HG03108 (cell line): ENCODE measurements at regions not wholly inside any gene's neighbourhood (a gene's known extent, or its start where the extent isn't known, plus 50 kb on each side); places are given as distances from the start of the nearest gene placed in this dataset.

Source experiments
- ATAC-seq: cut with Tn5 transposase; IDR thresholded peaks from one replicate; pipeline ENCODE4 v1.9.1; 2021; ENCODE audit warnings: moderate library complexity; ENCODE audit not compliant: unreplicated experiment

DNA sequence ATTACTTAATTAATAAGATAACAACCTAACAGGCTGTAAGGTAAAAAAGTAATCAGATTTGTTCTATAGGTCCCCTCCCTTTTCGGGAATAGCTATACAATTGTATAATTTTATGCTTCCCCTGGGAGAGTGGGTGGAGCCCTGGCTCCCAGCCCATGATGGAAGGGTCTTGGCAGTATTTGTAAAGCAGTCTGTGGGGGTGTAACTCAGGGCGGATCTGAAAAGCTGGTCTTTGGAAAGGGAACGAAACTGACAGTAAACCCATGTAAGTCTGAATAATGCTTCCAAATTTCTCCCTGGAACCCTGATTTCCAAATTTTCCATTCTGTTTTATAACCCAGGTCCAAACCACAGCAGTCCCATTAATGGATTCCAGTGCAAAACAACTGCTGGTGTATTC is 110.4 kb downstream of the DAD1 start:
- ATAC-seq: no peak

DNA sequence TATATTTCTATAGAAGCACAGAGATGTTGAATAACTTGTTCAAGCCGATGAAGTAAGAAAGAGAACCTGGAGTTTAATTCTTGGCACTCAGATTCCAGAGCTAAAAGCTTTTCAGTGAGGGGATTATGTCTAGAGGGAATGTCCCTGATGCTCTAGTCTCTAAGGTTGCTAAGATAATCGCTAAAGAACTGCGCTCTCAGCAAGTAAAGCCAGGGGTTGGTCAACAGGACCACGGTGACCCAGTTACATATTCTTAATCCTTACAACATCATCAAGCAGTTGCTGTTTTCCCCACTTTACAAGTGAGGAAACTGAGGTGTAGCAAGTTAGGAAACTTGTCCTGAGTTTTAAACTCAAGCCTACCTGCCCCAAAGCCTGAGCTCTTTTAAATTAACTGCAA is 110.8 kb downstream of the DAD1 start:
- ATAC-seq: no peak

DNA sequence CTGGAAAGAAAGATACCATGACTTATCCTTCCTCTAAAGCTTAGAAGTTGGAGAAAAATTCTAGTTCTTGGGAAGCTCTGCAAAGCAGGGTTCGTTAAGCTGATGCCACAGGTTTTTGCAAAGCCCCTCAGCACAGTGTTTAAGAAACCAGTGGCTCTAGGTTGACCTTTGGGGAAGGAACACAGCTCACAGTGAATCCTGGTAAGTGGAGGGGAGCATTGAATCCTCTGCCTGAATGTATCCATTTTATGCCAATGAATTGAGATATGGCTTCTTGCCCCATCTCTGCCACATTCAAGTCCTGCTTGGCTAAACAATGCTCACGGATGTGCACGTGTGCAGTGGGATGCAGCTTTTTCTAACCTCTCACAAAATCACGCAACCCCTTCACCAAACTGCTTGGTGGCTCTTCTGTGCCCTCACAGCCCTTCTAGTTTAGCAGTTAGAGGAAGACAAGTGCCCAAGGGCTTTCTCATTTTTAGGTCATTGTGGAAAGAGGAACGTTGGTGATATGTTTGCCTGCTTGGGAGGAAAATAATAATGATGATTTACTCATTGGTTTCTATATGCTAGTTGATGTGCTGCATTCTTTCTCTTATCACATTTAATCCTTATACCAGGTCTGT is 111.3 kb downstream of the DAD1 start:
- no peak for ATAC-seq

DNA sequence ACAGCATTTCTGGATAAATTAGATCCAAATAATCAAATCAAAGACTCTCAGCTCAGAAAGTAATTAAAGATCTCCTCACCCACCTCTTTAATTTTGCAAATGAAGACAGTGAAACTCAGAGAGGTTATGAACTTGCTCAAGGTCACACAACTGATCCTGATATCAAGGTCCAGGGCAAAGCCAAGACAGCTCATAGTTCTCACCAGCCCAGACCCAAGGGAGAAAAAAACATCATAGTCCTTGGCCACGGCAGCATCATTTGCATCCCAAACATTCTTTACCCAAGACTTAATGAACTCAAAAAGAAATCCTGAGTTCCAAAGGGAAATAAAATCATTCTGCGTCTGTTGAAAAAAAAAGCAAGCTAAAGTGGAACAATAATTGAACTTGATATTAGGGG is 112.1 kb downstream of the DAD1 start:
- ATAC-seq: no peak

DNA sequence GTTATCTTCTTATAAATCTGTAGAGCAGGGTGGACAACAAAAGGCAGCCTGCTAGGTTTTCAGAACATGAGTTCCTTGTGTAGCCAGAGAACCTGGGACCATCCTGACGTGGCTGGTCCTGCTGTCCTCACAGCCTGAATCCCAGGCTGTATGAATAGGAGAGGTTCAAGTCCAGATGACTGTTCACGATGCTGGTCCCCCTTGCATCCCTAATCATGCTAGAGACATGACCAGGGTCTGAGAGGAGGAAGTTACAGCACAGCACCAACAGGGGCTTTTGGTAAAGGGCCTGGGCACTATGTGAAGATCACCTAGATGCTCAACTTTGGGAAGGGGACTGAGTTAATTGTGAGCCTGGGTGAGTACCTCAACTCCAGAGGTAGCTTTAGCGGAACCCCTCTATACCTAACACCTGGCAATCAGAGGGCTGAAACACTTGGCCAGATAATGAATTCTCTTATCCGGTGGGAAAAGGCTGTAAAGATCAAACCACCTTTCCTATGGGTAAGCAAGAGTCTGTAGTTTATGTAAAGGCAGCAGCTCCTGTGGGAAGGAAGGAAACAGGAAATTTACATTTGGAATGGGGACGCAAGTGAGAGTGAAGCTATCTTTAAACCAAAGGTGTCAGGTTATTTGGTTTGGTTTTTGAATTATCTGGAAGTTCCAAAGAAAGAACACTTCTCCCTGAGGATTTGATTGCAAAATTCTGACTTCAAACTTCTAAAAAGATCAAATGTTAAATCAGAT is 112.8 kb downstream of the DAD1 start:
- no peak for ATAC-seq

DNA sequence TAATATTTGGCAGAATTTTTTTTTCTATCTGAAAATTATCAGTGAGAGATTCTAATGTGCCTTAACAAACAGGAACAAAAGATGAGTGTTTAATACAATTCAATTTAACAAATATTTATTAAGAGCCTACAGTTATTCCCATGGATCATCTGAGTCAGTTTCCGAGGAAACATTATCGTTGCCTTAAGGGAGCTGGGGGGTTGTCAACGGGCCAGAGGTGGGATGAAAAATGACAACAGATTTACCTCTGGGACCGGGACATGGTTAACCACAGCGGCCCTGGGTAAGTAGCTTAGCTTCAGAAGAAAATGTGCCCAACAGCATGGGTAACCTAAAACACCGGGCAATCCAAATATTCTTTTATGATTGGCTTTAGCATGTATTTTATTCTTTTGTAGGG is 113.6 kb downstream of the DAD1 start:
- ATAC-seq: no peak

DNA sequence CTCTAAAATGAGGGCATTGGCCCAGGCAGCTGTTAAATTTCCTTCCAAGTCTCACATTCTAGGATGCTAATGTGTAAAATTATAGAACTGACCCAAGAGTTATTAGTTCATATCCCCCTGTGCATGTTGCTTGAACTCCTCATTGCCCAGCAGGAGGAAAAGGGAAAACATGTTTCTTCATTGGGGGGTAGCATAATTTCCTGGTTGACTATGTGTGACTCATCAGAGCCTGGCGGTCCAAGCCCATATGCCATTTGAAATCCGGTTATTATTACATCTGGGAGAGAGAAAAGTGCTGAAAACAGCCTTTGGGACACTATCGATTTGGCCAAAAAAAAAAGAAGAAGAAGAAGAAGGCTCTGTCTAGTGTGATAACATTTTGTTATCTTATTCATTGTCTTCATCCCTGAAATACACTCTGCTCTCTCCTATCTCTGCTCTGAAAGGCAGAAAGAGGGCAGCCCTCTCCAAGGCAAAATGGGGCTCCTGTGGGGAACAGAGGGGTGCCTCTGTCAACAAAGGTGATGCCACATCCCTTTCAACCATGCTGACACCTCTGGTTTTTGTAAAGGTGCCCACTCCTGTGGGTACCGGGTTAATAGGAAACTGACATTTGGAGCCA is 114.2 kb downstream of the DAD1 start:
- ATAC-seq: no peak

DNA sequence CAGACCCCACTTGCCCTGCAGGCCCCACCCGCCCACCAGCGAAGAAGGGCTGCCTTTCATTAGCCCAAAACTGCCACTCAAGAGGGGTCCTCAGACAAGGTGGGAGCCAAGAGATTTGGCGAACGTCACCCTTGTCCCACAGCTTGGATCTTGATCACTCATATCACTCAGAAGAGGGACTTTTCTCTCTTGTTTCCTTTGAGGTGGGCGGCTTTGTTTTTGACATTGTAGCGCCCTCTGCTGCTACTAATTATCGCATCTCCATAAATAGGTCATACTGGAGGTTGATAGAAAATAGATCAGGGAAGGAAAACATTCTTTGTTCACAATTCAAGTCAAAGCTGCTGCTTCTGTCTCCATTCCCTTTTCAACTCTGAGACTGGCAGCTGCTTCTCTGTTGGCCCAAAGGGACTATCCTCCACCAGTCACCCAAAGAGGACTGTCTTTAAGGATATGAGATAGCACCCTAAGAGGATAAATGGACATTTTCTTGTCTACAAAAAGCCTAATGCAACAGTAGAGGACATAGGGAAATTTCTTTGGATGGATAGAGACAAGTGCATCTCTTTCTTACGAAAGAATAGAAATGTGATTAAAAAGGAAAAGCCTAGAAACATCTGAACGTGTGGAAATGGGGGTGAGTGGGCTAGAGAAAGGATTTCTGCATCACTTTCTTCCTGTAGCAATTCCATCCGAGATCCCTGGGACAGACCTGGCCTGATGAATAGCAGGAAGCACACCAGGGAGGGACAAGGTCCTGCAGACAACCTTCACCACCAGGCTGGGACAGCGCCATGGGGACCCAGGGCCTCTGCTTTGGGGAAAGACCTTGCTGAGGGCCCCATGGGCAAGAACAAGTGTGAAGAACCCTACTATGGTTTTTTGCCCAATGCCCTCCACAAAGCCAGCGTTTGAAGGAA is 115.8 kb downstream of the DAD1 start:
- ATAC-seq: no peak

DNA sequence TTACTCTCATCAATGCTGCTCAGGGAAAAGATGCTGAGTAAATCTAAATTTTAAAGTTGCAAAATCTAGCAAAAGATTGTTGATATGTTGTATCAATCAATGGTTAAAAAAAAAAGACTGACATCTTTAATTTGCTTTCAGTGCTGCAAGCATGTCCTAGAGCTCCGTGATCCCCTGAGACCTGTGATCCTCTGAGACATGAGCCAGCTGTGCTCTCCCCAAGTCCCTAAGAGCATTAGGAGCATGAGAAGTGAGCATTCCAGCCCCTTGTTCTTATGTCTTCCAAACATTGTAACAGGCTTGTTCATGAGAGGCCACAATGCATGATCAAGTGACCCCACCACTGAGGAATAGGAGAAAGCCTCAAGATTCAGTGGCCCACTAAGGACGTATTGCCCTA is 116.6 kb downstream of the DAD1 start:
- ATAC-seq: no peak

DNA sequence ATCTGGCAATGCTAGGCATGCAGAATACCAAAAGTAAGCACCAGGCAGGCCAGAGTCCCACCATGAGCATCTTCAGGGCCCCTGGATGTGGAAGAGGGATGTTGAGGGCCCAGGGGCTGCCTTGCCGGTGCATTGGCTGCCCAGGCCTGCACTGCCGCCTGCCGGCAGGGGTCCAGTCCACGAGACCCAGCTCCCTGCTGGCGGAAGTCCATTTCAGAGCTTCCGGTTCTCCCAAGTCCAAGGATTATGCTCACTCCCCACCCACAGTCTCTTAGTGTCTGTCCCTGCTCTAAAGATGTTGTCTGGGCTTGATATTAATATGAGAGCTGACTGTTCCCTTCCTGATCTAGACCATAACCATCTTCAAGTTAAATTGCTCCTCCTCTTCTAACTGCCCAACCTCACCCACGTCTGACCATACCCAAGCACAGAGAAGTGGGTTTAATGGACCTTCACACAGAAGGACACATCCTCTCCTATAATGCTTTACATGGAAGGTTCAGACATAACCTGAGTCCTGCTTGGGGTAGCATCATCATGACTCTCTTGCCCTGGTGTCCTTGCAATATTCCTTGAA is 117.4 kb downstream of the DAD1 start:
- no peak for ATAC-seq

DNA sequence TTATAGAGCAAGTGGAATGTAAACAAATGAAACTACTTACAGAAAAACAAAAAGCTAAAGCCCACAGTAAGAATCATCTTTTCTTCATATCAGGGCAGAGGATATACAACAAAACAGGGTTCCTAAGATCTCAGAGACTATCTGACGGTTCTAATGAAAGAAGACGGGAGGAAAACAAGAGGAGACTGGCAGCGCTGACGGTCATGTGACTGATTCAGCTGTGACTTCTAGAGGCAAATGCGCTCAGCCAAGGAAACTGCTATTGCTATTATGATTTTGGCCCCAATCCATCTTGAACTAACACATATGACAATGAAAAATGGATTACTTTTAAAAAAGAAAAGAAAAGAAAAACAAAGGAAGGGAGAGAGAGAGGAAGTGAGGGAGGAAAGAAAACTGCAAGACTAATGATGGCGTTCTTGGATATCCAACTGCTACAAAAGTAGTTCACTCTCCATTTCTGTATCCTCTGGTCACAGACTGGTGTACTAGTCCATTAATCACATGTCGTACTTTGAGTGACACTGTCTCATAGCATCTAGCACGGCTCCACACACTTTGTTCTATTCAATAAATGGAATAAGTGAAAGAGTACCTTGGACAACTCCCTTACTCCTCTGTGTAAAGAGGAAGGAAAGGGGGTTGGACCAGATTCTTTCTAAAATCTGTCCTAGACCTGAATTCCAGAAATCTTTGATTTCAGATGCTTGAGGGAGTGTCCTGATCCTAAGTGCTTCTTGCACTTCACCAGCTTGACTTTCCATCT is 119.3 kb downstream of the DAD1 start:
- no peak for ATAC-seq

DNA sequence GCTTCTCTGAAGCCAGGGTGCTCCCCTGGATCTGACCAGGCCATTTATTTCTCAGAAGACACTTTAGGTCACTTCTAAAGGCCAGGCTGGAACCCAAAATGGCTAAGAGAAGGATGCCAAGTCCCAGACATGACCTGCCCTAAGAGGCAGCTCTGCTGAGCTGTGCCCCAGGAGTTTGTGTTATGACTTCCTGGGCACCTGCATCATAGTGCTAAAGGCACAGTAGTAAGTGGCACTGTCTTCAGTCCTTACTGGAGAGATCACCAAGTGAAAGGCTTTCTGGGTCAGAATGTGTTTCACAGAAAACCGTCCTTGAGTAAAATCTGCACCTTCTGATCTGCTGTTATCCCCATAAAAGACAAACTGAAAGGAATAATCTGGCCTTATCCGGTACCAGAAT is 120.2 kb downstream of the DAD1 start:
- ATAC-seq: no peak

DNA sequence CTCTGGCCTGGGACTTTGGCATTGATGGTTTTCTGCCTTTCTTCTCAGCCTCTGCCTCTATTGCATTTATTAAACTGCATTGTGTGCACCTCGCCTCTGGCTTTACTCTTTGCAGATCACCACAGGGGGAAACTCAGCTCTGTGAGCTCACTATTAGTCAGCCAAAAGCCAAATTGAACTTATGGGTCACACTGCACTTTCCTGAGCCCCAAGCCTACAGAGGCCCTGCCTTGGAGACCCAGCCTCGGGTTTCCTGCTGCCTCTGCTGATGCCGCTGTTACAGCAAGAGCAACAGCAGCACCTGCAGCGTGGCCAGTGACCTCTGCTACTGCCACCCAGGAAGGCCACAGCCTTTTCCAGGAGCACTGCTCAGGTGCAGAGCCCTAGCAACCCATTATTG is 122.5 kb downstream of the DAD1 start:
- peak; percentile 41 for ATAC-seq

DNA sequence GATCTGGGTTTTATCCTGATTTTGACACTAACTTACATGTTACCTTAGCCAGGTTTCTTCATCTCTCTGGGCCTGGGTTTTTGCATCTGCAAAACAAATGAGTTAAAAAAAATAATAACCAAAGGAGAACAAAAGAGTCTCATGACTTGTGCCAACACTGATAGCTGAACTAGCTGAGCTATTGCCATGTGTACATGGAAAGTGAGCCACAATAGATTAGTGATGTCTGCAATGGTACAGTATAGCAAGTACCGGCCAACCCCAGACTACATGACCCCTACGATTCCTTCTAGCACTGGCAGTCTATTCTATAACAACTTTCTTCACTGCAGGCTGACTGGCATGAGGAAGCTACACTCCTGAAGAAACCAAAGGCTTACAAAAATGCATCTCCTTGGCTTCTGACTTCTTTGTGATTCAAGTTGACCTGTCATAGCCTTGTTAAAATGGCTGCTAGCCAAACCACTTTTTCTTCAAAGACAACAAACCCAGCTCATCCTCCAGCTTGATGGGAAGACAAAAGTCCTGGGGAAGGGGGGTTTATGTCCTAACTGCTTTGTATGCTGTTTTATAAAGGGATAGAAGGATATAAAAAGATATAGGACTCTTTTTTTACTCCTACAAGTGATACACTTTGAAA is 123.7 kb downstream of the DAD1 start:
- ATAC-seq: peak; percentile 4

DNA sequence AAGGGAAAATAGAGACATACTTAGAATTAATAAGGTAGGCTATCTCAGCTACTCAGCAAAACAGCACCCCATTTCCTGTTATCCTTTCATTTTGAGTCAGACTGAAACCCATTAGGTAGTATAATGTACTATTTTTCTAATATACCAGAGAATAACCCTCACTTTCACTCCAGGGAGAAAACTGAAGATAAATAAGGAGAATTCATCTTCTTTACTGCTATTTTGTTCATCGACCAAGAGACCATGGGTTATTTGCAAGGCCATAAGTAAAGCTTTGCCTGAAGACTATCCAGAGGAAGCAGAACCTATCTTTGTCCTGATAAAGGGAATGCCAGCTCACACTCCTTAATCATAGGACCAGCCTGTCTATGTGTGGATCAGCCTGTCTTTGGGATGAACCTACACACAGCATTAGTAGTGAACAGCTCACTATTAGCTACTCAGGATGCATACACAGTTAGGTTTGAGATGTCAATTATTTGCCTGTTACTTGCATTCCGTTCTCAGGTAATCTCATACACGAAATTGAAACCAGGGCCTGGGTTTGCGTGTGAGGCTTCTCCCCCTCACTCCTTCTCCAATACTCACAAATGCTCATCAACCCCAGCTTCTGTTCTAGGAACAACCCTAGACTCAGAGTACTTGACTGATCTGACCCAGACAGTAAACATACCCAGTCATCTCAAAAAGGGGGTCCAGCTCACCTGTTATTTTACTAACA is 124.4 kb downstream of the DAD1 start:
- ATAC-seq: peak; percentile 71

DNA sequence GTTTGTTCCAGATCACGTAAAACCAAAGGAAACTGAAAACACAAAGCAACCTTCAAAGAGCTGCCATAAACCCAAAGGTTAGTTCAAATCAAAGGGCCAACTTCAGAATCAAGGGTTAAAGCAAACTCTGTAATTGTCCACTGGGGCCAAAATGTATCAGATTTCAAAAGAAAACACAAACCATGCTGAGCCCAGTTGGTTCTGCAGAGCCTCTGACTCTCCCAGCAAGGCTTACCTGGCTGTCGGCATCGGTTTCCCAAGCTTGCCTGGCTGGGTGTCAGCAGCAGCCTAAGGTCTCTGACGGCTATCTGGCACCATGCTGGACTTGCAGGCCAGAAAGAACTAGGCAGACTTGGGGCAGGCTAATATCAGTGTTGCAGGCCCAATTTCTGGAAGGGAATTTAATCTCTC is 125.3 kb downstream of the DAD1 start:
- no peak for ATAC-seq

DNA sequence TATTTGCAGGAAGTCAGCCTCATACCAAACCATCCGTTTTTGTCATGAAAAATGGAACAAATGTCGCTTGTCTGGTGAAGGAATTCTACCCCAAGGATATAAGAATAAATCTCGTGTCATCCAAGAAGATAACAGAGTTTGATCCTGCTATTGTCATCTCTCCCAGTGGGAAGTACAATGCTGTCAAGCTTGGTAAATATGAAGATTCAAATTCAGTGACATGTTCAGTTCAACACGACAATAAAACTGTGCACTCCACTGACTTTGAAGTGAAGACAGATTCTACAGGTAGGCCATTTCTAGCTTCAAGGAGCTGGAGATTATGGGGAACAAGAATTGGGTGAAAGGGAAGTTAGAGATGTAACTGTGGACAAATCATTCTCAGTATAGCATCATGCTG is 126.1 kb downstream of the DAD1 start:
- no peak for ATAC-seq

DNA sequence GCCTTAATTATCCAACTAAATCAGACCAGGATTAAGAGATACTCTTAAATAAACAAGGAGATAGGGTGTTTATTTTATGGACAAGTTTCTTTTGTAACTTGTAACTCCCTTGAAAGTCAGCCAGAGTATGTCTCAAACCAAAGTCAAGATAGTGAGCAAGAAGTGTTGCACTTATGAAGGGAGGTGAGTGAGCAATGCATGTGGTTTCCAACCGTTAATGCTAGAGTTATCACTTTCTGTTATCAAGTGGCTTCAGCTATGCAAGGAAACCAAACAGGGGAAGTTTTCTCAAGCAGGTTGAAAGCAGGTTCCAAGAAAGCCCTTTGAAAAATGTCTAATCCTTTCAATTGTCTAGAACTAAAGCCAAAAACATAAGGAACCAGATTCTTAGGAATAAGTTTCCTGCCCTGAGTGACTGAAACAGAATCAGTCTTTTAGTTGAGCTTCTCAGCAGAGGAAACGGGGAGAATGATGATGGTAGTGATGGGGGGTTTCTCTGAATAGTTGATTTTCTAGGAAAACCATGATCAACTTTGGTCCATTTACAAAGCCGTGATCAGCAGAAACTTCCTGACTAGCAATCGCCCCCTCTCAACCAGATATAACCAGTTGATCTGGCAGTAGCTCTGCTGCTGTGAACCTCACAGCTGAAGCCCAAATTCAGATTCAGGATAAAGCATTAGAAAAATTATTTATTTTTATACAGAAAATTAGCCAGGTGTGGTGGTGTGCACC is 128.4 kb downstream of the DAD1 start:
- no peak for ATAC-seq
